Thyroid gland (tissue), 4 donors: ENCODE measurements at regions not wholly inside any gene's neighbourhood (a gene's known extent, or its start where the extent isn't known, plus 50 kb on each side); places are given as distances from the start of the nearest gene placed in this dataset.

Experiments
- CTCF ChIP-seq, 6 experiments: fragments of 200-600 bp in 3 of 6; fragments of 450-650 bp in 3 of 6; sonication (generic) in 3 of 6; IDR thresholded peaks; one replicate each; pipeline ENCODE4 v1.5.1; 2016 to 2019; ENCODE audit warnings: antibody characterized with exemption in 6 of 6, mild to moderate bottlenecking in 2 of 6, inconsistent platforms in 1 of 6, moderate library complexity in 1 of 6
- POLR2A ChIP-seq, 2 donors: fragments of 450-650 bp; IDR thresholded peaks; one replicate each; pipeline ENCODE4 v1.6.1; 2017; ENCODE audit warnings: antibody characterized with exemption in 2 of 2, mild to moderate bottlenecking in 2 of 2, moderate library complexity in 1 of 2

GRCh38 chr18:42268798-42269197 lies 313.8 kb downstream of the PIK3C3 start:
- no peak for TF ChIP-seq CTCF (IDR thresholded peaks at IDR 0.05)
- no peak for TF ChIP-seq POLR2A (IDR thresholded peaks at IDR 0.05)
